HL-60 (cell line): ENCODE measurements at regions not wholly inside any gene's neighbourhood (a gene's known extent, or its start where the extent isn't known, plus 50 kb on each side); places are given as distances from the start of the nearest gene placed in this dataset.
"Not testable (repeated sequence)": the region's sequence is repeated elsewhere in the genome, so short reads cannot be mapped to it uniquely, and the experiment has no call there.

Source experiments
- DNase-seq, 2 experiments: peaks; one replicate each; pipeline ENCODE4 v3.0.0-alpha.2; 2010 to 2020; ENCODE audit warnings: low read depth in 1 of 2, low spot score in 1 of 2
- H3K27ac ChIP-seq: fragments of 250-450 bp; sonication (Bioruptor Pico); replicated peaks from 2 replicates; pipeline ENCODE4 v1.5.1; 2020; ENCODE audit warnings: mild to moderate bottlenecking, moderate library complexity
- H3K27me3 ChIP-seq: fragments of 250-450 bp; sonication (Bioruptor Pico); 2 replicates; pipeline ENCODE4 v1.5.1; 2021; ENCODE audit warnings: mild to moderate bottlenecking, moderate library complexity; ENCODE audit not compliant: insufficient read depth, poor library complexity, severe bottlenecking
- H3K4me3 ChIP-seq: replicated peaks from 2 replicates; pipeline ENCODE4 v1.5.1; 2011; ENCODE audit warnings: mild to moderate bottlenecking, control low read depth, low read length; ENCODE audit not compliant: insufficient read depth
- GABPA ChIP-seq: IDR thresholded peaks from 2 replicates; pipeline ENCODE4 v1.6.1; 2012; ENCODE audit warnings: low read depth
- POLR2AphosphoS5 ChIP-seq: IDR thresholded peaks from 2 replicates; pipeline ENCODE4 v1.6.1; 2012; ENCODE audit warnings: low read depth
- SPI1 ChIP-seq: IDR thresholded peaks from 2 replicates; pipeline ENCODE4 v1.6.1; 2012; ENCODE audit warnings: low read depth, mild to moderate bottlenecking, borderline replicate concordance
- TF ChIP-seq, protein P1 (sequence below): IDR thresholded peaks from one replicate; pipeline ENCODE4 v1.5.1; 2011; ENCODE audit warnings: low read length, control low read depth, inconsistent platforms; ENCODE audit not compliant: insufficient read depth
- TF ChIP-seq, protein P2 (sequence below): IDR thresholded peaks from 2 replicates; pipeline ENCODE4 v1.6.1; 2012; ENCODE audit warnings: low read depth; ENCODE audit not compliant: insufficient replicate concordance

- TF ChIP-seq SPI1 = no peak
- TF ChIP-seq, protein P1, sequence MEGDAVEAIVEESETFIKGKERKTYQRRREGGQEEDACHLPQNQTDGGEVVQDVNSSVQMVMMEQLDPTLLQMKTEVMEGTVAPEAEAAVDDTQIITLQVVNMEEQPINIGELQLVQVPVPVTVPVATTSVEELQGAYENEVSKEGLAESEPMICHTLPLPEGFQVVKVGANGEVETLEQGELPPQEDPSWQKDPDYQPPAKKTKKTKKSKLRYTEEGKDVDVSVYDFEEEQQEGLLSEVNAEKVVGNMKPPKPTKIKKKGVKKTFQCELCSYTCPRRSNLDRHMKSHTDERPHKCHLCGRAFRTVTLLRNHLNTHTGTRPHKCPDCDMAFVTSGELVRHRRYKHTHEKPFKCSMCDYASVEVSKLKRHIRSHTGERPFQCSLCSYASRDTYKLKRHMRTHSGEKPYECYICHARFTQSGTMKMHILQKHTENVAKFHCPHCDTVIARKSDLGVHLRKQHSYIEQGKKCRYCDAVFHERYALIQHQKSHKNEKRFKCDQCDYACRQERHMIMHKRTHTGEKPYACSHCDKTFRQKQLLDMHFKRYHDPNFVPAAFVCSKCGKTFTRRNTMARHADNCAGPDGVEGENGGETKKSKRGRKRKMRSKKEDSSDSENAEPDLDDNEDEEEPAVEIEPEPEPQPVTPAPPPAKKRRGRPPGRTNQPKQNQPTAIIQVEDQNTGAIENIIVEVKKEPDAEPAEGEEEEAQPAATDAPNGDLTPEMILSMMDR = no peak
- no peak for TF ChIP-seq GABPA
- TF ChIP-seq, protein P2, sequence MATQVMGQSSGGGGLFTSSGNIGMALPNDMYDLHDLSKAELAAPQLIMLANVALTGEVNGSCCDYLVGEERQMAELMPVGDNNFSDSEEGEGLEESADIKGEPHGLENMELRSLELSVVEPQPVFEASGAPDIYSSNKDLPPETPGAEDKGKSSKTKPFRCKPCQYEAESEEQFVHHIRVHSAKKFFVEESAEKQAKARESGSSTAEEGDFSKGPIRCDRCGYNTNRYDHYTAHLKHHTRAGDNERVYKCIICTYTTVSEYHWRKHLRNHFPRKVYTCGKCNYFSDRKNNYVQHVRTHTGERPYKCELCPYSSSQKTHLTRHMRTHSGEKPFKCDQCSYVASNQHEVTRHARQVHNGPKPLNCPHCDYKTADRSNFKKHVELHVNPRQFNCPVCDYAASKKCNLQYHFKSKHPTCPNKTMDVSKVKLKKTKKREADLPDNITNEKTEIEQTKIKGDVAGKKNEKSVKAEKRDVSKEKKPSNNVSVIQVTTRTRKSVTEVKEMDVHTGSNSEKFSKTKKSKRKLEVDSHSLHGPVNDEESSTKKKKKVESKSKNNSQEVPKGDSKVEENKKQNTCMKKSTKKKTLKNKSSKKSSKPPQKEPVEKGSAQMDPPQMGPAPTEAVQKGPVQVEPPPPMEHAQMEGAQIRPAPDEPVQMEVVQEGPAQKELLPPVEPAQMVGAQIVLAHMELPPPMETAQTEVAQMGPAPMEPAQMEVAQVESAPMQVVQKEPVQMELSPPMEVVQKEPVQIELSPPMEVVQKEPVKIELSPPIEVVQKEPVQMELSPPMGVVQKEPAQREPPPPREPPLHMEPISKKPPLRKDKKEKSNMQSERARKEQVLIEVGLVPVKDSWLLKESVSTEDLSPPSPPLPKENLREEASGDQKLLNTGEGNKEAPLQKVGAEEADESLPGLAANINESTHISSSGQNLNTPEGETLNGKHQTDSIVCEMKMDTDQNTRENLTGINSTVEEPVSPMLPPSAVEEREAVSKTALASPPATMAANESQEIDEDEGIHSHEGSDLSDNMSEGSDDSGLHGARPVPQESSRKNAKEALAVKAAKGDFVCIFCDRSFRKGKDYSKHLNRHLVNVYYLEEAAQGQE = no peak
- TF ChIP-seq POLR2AphosphoS5 = no peak
- DNase-seq = no peak
- Histone ChIP-seq H3K4me3 (no peak overlapping the region), H3K27me3 (no peaks in the 10 kb centered on the region), H3K27ac (no peak overlapping the region)
Observed at GRCh38 chr18:42513441-42513840, 558.4 kb downstream of the PIK3C3 start.

DNA sequence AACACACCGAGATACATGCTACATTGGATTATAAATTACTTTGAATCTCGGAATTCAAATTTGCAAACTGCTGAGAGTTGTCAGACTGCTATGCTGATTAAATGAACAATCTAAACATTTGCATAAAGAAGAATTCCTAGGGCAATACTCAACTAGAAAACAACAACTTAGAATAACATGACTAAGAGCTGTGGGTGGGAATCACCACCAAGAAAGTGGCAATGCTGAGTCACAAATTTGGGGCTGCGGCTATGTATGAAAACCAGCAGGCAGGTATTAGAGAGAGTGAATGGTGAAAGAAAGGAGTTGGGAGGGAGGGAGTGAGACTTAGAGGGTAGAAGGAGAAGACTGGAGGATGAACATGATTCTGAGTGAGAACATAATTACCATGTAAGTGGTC is 559.5 kb downstream of the PIK3C3 start:
- H3K4me3 ChIP-seq = no peak overlapping the region
- no peak for DNase-seq
- H3K27ac ChIP-seq = no peak overlapping the region
- H3K27me3 ChIP-seq = no peaks in the 10 kb centered on the region
- TF ChIP-seq SPI1 (no peak), POLR2AphosphoS5 (no peak), GABPA (no peak)
- TF ChIP-seq, protein P1 = no peak
- TF ChIP-seq, protein P2 = no peak

DNA sequence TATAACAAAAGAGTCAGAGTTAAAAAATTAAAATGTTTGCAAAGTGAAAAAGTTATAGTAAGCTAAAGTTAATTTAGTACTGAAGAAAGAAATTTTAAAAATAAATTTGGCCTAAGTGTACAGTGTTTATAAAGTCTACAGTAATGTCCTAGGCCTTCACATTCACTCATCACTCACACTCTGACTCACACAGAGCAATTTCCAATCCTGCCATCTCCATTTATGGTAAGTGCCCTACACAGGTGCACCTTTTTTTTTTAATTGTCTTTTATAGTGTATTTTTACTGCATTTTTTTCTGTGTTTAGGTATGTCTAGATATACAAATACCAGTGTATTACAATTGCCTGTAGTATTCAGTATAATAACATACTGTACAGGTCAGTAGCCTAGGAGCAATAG is 562.9 kb downstream of the PIK3C3 start:
- Histone ChIP-seq H3K27me3 (no peaks in the 10 kb centered on the region), H3K4me3 (no peak overlapping the region), H3K27ac (no peak overlapping the region)
- DNase-seq = no peak
- TF ChIP-seq, protein P2 = no peak
- no peak for TF ChIP-seq GABPA
- TF ChIP-seq, protein P1 = no peak
- no peak for TF ChIP-seq SPI1
- no peak for TF ChIP-seq POLR2AphosphoS5

GRCh38 chr18:42518331-42518730 is 563.3 kb downstream of the PIK3C3 start:
- not testable (repeated sequence) for H3K27me3 ChIP-seq, DNase-seq, H3K4me3 ChIP-seq, H3K27ac ChIP-seq
